Esophagus squamous epithelium (tissue), 5 donors: ENCODE measurements at regions not wholly inside any gene's neighbourhood (a gene's known extent, or its start where the extent isn't known, plus 50 kb on each side); places are given as distances from the start of the nearest gene placed in this dataset.

Experiments
- DNase-seq: peaks from one replicate; lab custom pipeline; 2025; lab: John Stamatoyannopoulos, UW
- H3K27ac ChIP-seq, 4 donors: fragments of 200-600 bp; sonication (generic); one replicate each; pipeline ENCODE4 v1.5.1; 2016 to 2019; ENCODE audit warnings: mild to moderate bottlenecking in 1 of 4
- H3K27me3 ChIP-seq, 4 donors: fragments of 200-600 bp; sonication (generic); 1 replicate in 3 of 4; 2 replicates in 1 of 4; pipeline versions ENCODE4 v1.5.1 to v1.6.0; 2017 to 2021; ENCODE audit warnings: antibody characterized with exemption in 1 of 4
- H3K36me3 ChIP-seq, 3 donors: fragments of 200-600 bp; sonication (generic); one replicate each; pipeline ENCODE4 v1.5.1; 2016 to 2019
- H3K4me1 ChIP-seq, 3 donors: fragments of 200-600 bp; sonication (generic); one replicate each; pipeline ENCODE4 v1.5.1; 2017 to 2019
- H3K4me3 ChIP-seq, 4 donors: fragments of 200-600 bp; sonication (generic); 1 replicate in 3 of 4; 2 replicates in 1 of 4; pipeline ENCODE4 v1.5.1; 2016 to 2019; ENCODE audit warnings: mild to moderate bottlenecking in 2 of 4, moderate library complexity in 1 of 4
- H3K9me3 ChIP-seq, 3 donors: fragments of 200-600 bp; sonication (generic); one replicate each; pipeline ENCODE4 v1.5.1; 2016 to 2019
- CTCF ChIP-seq, 6 experiments: fragments of 450-650 bp in 4 of 6; fragments of 200-600 bp in 2 of 6; sonication (generic) in 2 of 6; IDR thresholded peaks; one replicate each; pipeline ENCODE4 v1.5.1; 2016 to 2019; ENCODE audit warnings: antibody characterized with exemption in 6 of 6, mild to moderate bottlenecking in 4 of 6, moderate library complexity in 4 of 6
- POLR2A ChIP-seq, 4 donors: fragments of 450-650 bp; IDR thresholded peaks; one replicate each; pipeline ENCODE4 v1.6.1; 2017; ENCODE audit warnings: antibody characterized with exemption in 4 of 4, mild to moderate bottlenecking in 4 of 4, moderate library complexity in 3 of 4
- WGBS, 2 donors: methylation state at CpG; one replicate each; pipeline ENCODE4 v1.1.5; 2018; 5-methylcytosine and 5-hydroxymethylcytosine counted together
- intact Hi-C: fragments of 100-400 bp; cut with DNase I; formaldehyde crosslinking; loops from one replicate; pipeline ENCODE4 v1.15.0; 2022
- donor health status: DM: yes; HTN: yes; CAD: no.

- Histone ChIP-seq H3K27ac (no peak overlapping the region), H3K36me3 (no peaks in the 10 kb centered on the region), H3K27me3 (peaks cover 0 to 57% (median 0%) of the 10 kb centered on the region in 4 donors), H3K4me1 (no peaks in the 10 kb centered on the region), H3K4me3 (no peak overlapping the region), H3K9me3 (no peaks in the 10 kb centered on the region)
- WGBS, 2 donors = 40 to 50% methylated on average over 1 of the region's 1 CpG
- no peak for DNase-seq
- TF ChIP-seq POLR2A (IDR thresholded peaks at IDR 0.05) = no peak
- no peak for TF ChIP-seq CTCF (IDR thresholded peaks at IDR 0.05)
- intact Hi-C loops = no loop called here
Observed at GRCh38 chr17:5677620-5678019, 93.3 kb upstream of the NLRP1 start.

- peaks cover 0 to 62% (median 0%) of the 10 kb centered on the region in 4 donors for H3K27me3 ChIP-seq
- no peaks in the 10 kb centered on the region for H3K9me3 ChIP-seq
- H3K36me3 ChIP-seq = no peaks in the 10 kb centered on the region
- no peak overlapping the region for H3K4me3 ChIP-seq
- WGBS, 2 donors = 49 to 50% methylated on average over 1 to 4 of the region's 4 CpGs
- DNase-seq = no peak
- no peaks in the 10 kb centered on the region for H3K4me1 ChIP-seq
- TF ChIP-seq POLR2A (IDR thresholded peaks at IDR 0.05) = no peak
- no peak for TF ChIP-seq CTCF (IDR thresholded peaks at IDR 0.05)
- H3K27ac ChIP-seq = no peak overlapping the region
- intact Hi-C loops = no loop called here
Observed at GRCh38 chr17:5678171-5678570, 93.9 kb upstream of the NLRP1 start.

GRCh38 chr17:5680766-5681165, 96.5 kb upstream of the NLRP1 start:
- 18 to 29% methylated on average over 1 of the region's 1 CpG for WGBS, 2 donors
- no peak for TF ChIP-seq CTCF (IDR thresholded peaks at IDR 0.05)
- TF ChIP-seq POLR2A (IDR thresholded peaks at IDR 0.05) = no peak
- Histone ChIP-seq H3K36me3 (no peaks in the 10 kb centered on the region), H3K4me1 (no peaks in the 10 kb centered on the region), H3K4me3 (no peak overlapping the region), H3K27ac (no peak overlapping the region), H3K27me3 (peaks cover 0 to 67% (median 0%) of the 10 kb centered on the region in 4 donors), H3K9me3 (no peaks in the 10 kb centered on the region)
- no peak for DNase-seq
- intact Hi-C loops = no loop called here

GRCh38 chr17:5683241-5683640, 98.9 kb upstream of the NLRP1 start:
- Histone ChIP-seq H3K27me3 (peaks cover 0 to 77% (median 0%) of the 10 kb centered on the region in 4 donors), H3K4me1 (no peaks in the 10 kb centered on the region), H3K36me3 (no peaks in the 10 kb centered on the region), H3K9me3 (no peaks in the 10 kb centered on the region), H3K4me3 (no peak overlapping the region), H3K27ac (no peak overlapping the region)
- no peak for DNase-seq
- WGBS, 2 donors = 14 to 18% methylated on average over 3 to 6 of the region's 6 CpGs
- intact Hi-C loops = no loop called here
- TF ChIP-seq CTCF (IDR thresholded peaks at IDR 0.05) = no peak
- TF ChIP-seq POLR2A (IDR thresholded peaks at IDR 0.05) = no peak

GRCh38 chr17:5686074-5686635, 101.8 kb upstream of the NLRP1 start:
- H3K4me1 ChIP-seq = no peaks in the 10 kb centered on the region
- WGBS, 2 donors = 43 to 50% methylated on average over 4 of the region's 4 CpGs
- H3K4me3 ChIP-seq = no peak overlapping the region
- intact Hi-C loops = no loop called here
- H3K36me3 ChIP-seq = no peaks in the 10 kb centered on the region
- TF ChIP-seq CTCF (IDR thresholded peaks at IDR 0.05) = no peak
- TF ChIP-seq POLR2A (IDR thresholded peaks at IDR 0.05) = no peak
- no peaks in the 10 kb centered on the region for H3K9me3 ChIP-seq
- H3K27ac ChIP-seq = no peak overlapping the region
- peaks cover 0 to 67% (median 0%) of the 10 kb centered on the region in 4 donors for H3K27me3 ChIP-seq
- no peak for DNase-seq
